HT1080 (cell line): ENCODE measurements at regions not wholly inside any gene's neighbourhood (a gene's known extent, or its start where the extent isn't known, plus 50 kb on each side); places are given as distances from the start of the nearest gene placed in this dataset.

ENCODE experiments used
- DNase-seq: peaks from one replicate; pipeline ENCODE4 v3.0.0-alpha.2; 2015; ENCODE audit warnings: low read depth

DNA sequence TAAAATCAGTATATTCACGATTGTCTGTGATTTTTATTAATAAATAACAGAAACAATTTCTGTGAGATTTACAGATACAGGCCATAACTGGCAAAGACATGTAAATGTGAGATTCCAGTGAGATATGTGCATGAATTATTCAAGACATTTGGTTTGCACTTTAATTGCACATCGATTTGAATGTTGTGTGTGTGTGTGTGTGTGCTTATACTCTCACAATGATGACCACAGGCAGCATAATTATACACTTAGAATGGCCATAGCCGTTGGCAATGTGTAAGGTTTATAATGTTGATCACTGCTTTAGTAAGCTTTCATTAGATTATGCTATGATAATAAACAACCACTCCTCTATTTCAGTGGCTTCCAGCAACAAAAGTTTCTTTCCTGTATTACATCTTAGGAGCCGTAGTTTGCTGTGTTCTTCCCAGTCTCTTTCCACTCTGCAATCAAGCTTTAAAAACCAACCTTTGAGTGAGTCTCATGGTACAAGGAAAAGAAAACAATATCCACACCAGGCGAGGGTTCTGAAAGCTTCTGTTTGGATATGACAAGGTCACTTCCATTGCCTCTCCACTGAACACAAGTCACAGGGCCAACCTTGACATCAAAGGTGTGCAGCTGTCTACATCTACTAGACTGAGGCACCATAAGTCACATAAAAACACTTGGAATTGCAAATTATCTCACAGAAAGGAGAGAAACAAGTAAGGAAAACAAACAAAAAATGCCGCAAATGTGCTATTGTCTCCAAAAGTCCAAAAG is 897.7 kb downstream of the RAB28 start:
- DNase-seq: no peak

DNA sequence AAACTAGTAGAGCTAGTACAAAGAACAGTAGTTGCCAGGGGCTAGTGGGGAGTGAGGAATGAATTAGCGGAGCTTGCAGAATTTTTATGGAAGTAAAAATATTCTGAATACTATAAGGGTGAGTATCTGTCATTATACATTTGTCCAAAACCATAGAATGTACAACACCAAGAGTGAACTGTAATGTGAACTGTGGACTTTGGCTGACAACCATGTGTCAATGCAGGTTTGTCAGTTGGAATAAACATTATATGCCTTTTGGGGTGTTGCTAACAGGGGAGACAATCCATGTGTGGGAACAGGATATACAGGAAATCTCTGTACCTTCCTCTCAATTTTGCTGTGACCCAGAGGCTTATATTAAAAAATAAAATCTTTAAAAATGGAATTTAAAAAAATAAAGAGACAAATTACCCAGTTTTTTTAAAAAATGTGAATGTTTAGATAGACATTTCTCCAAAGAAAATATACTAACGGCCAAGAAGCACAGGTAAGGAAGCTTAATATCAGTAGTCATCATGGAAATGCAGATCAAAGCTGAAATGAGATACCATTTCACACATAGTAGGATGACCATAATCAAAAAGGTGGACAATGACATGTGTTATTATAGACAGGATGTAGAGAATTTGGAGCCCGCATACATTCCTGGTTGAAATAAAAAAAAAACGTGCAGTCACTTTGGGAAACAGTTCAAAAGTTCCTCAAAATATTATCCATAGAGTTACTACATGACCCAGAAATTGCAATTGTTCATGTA is 899.8 kb downstream of the RAB28 start:
- DNase-seq: no peak

DNA sequence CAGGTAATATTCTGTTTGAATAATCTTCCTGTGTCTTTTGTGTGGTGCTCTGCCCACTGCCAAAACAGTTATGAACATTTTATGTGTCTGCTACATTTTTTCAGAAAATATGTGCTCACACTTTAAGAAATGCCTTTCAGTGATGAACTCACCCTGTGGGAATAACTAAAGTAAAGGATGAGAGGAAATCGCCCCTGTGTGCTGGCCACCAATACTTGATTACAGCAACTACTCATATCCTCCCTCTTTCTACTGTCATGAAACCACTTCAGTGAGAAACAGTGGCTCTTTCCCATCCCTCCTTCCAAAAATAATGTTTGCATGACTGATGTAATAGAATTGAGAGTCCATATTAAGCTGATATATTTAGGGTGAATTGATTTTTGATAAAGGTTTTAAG is 900.9 kb downstream of the RAB28 start:
- DNase-seq: peak; percentile 77

GRCh38 chr4:12580787-12581186 is 903.4 kb downstream of the RAB28 start:
- DNase-seq: no peak

DNA sequence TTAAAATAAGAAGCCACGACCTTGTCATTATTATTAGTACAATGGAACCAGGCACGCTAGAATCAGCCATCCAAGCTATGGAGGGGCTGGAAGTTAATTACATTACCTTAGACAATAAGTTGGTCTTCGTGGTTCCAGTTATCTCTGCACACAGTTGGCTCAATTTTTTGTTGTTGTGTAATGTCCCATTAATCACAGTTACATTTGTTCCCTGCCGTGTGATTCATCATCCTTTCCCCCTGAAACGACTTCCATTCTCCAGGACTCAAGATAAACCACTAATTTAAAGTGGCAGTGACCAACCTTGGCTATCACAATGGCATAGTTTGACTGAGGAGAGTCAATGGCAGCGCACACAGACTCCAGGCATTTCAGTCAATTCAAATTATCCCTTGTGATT is 905.0 kb downstream of the RAB28 start:
- peak; percentile 76 for DNase-seq

- no peak for DNase-seq
These were observed 907.7 kb downstream of the RAB28 start for GRCh38 chr4:12576409-12576808.

- DNase-seq: no peak
These were observed 910.4 kb downstream of the RAB28 start for GRCh38 chr4:12573716-12574115.

- DNase-seq: no peak
These were observed 921.5 kb downstream of the RAB28 start for GRCh38 chr4:12562476-12563140.

DNA sequence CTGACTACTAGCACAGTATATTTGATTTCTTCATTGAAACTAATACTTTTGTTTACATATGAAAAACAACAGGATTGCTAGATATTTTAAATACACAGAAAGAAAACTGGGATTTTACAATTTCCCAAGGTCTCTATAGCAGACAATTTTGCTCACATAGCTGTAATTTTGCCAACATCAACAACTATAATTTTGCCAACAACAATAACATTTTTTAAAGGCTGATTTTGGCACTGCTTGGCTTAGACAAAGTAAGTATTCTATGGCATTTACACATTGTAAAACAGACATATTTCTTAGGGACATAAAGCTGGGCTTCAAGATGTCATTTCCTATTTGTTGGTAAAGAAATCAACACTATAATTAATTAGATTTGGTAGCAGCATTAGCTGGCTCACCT is 922.1 kb downstream of the RAB28 start:
- DNase-seq: no peak

- DNase-seq: peak; percentile 84
These were observed 929.1 kb downstream of the RAB28 start for GRCh38 chr4:12555011-12555410.

GRCh38 chr4:12548678-12549077 is 935.5 kb downstream of the RAB28 start:
- no peak for DNase-seq

DNA sequence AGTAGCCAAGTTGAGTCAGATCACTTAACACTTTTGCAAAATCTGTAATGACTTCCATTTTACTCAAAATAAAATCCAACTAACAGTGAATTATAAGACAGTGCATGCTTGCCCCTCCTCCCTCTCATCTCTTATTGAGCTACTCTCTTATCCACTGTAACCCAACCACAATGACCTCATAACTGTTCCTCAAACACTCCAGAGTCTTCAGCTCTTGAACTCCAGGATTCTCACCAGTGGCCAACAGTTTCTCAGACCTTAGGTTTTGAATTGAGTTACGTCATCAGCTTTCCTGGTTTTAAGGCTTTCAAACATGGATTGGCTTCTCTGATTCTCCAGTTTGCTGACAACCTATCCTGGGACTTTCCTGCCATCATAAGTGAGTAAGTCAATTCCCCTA is 938.3 kb downstream of the RAB28 start:
- peak; percentile 29 for DNase-seq

DNA sequence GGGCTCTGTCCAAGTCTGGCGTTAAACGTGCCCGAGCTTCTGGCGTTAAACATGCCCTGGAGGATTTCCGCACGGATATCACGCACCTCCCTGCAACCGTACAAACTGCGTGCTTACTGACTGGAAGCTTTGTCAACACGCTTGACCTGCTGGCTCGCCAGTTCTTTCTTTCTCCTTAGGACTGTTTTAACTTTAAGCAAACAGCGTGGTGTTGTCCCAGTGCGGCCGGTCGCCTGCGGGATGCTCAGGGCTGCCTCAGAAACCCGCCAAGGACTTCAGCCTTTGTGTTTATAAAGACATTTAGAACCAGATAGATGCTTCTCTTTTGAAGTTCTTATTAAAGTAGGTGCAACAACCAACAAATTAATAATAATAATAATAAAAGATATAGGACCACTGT is 946.0 kb downstream of the RAB28 start:
- DNase-seq: no peak

GRCh38 chr4:12534684-12535083 is 949.5 kb downstream of the RAB28 start:
- DNase-seq: no peak

DNA sequence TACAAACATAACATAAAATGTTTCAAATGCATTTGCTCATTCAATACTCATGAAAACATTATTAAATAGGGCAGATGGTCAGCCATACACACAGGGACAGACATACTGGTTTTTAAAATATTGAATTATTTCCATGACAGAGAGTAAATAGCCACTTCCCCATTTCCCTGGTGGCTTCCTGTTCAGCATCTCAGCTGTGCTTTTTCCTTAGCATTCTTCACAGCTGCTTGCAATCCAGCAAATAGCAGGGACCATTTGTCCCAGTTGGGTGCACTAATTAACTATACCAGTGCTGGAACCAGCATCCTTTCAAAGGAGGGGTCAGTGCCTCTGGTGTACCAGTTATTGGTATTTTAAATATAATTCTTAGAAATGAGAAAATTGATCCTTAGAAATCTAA is 964.7 kb downstream of the RAB28 start:
- no peak for DNase-seq

DNA sequence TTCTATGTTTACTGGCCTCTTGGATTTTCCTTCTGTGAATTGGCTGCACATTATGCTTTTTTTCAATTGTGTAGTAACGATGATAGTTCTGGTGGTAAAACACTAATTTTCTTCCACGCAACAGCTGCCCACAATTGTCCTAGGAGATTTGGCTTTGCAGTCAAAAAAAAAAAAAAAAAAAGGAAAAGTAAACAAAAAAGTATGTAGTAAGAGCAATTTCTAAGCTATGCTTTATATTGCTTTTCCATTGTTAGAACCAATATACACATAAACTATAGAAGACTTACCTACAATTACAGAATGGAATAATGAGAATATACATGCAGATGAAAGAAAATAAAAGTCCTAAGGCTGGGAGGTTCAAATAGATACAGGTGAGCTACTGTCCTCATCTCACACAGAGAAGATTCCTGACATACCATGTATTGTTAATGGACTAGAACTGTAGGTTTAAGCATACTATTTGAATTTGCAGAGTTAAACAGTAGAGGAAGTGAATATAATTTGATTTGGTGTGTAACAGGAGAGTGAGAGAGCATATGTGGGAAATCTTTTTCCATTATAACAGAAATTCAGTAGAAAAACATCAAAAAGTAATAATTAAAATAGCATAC is 976.2 kb downstream of the RAB28 start:
- no peak for DNase-seq

DNA sequence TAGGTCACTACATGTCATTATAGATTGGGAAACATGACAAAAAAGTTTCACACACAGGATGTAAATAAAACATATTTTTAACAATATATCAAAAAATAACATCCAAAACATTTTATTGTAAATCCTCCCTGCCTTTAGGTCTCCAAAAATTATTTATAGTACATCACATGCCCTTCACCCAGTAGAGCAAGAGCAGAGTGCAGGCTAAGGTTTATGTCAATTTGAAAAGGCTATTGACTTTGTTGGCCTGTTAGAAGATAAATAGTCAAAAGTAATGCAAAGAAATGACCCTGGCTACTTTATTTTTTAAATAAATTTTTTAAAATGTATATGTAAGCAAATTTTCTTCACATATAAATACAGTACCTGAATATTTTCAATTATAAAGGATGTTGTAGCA is 983.7 kb downstream of the RAB28 start:
- no peak for DNase-seq

DNA sequence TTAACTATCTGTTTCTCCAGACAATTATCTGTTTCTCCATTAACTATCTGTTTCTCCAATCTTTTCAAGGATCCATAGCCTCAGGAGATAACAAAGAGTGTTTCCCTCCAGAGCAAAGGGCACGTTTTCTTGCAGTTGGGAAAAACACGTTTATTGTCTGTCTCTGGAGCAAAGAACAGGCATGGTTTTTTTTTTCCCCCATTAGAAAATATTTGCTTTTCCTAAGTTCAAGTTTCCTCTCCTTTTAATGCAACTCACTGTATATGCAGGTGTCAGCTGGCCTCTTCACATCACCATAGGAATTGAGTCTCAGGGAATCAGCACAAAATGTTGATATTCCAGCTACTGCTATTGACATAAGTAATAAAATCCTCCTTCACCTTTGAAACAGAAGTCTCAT is 984.4 kb downstream of the RAB28 start:
- no peak for DNase-seq

GRCh38 chr4:12495211-12495610 is 988.9 kb downstream of the RAB28 start:
- DNase-seq: no peak

- DNase-seq: no peak
These were observed 991.3 kb downstream of the RAB28 start for GRCh38 chr4:12492730-12493393.

DNA sequence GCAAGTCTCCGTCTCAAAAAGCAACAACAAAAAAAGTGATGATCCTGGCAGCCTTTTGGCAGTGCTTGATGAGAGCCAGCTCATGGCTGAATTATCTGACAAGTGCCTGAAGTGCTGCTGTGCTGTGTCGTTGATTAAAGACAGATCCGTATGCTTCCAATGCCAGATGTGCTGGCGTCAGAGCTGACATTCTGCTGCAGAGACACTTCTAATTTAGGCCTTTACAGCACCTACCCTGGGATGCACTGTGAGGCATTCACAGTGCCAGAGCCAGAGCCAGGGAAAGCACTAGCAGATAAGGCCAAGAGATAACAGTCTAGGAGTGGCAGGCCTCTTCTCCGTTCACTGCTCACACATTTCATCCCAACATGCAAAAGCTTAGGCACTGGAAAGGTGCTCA is 995.5 kb downstream of the RAB28 start:
- DNase-seq: no peak
